Esophagus muscularis mucosa (tissue), 4 donors: ENCODE measurements at regions not wholly inside any gene's neighbourhood (a gene's known extent, or its start where the extent isn't known, plus 50 kb on each side); places are given as distances from the start of the nearest gene placed in this dataset.
"Not testable (repeated sequence)": the region's sequence is repeated elsewhere in the genome, so short reads cannot be mapped to it uniquely, and the experiment has no call there.

Source experiments
- DNase-seq: peaks from one replicate; pipeline ENCODE4 v3.0.0-alpha.2; 2017; ENCODE audit errors: extremely low spot score
- H3K27ac ChIP-seq, 4 donors: fragments of 200-600 bp; sonication (generic); replicated peaks in 1 of 4; 1 replicate in 3 of 4; 2 replicates in 1 of 4; pipeline ENCODE4 v1.5.1; 2016 to 2019; ENCODE audit warnings: mild to moderate bottlenecking in 1 of 4
- H3K27me3 ChIP-seq, 4 donors: fragments of 200-600 bp; sonication (generic); one replicate each; pipeline versions ENCODE4 v1.5.1 to v1.6.0; 2016 to 2019
- H3K36me3 ChIP-seq, 4 donors: fragments of 200-600 bp; sonication (generic); one replicate each; pipeline ENCODE4 v1.5.1; 2016 to 2019
- H3K4me1 ChIP-seq, 4 donors: fragments of 200-600 bp; sonication (generic); one replicate each; pipeline ENCODE4 v1.5.1; 2016 to 2019
- H3K4me3 ChIP-seq, 4 donors: fragments of 200-600 bp; sonication (generic); 1 replicate in 2 of 4; 2 replicates in 2 of 4; pipeline ENCODE4 v1.5.1; 2016 to 2019; ENCODE audit warnings: mild to moderate bottlenecking in 4 of 4, moderate library complexity in 1 of 4
- H3K9me3 ChIP-seq, 4 donors: fragments of 200-600 bp; sonication (generic); 1 replicate in 3 of 4; 2 replicates in 1 of 4; pipeline ENCODE4 v1.5.1; 2016 to 2019
- EP300 ChIP-seq: sonication (generic); formaldehyde crosslinking; IDR thresholded peaks from one replicate; pipeline ENCODE4 v1.6.1; 2017; ENCODE audit warnings: antibody characterized with exemption
- POLR2A ChIP-seq: fragments of 450-650 bp; IDR thresholded peaks from one replicate; pipeline ENCODE4 v1.6.1; 2017; ENCODE audit warnings: antibody characterized with exemption, moderate library complexity, mild to moderate bottlenecking, low read depth
- POLR2AphosphoS5 ChIP-seq, 2 donors: sonication (generic); formaldehyde crosslinking; IDR thresholded peaks; one replicate each; pipeline ENCODE4 v1.6.1; 2017; ENCODE audit warnings: antibody characterized with exemption in 2 of 2
- WGBS: methylation state at CpG from one replicate; pipeline ENCODE4 v1.1.5; 2018; 5-methylcytosine and 5-hydroxymethylcytosine counted together
- intact Hi-C: fragments of 100-400 bp; cut with DNase I; formaldehyde crosslinking; loops from one replicate; pipeline ENCODE4 v1.15.1; 2023
- TF ChIP-seq, protein P1 (sequence below), 3 experiments: fragments of 200-600 bp in 2 of 3; fragments of 450-650 bp in 1 of 3; sonication (generic) in 2 of 3; IDR thresholded peaks; one replicate each; pipeline ENCODE4 v1.5.1; 2017 to 2019; ENCODE audit warnings: antibody characterized with exemption in 3 of 3, mild to moderate bottlenecking in 2 of 3, moderate library complexity in 1 of 3

DNA sequence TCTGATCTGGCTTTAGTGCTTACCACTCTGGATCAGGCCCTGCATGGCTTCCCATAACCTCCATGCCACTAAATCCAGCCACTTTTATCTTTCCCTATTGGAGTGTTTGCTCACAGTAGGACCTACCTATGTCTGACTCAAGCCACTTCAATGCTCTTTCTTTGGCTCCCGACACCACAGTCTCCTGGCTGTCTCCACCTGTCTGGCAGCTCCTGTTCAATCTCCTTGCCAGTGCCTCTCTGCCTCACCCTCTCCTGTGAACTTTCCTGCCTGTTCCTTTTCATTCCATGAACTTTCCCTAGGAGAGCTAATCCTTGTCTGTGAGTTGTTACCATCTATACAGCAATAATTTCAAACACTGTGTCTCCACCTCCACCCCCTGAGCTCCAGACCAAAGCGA is 82.6 kb upstream of the UCN3 start:
- no peaks in the 10 kb centered on the region for H3K9me3 ChIP-seq
- no peak overlapping the region for H3K4me3 ChIP-seq
- intact Hi-C loops: loop anchor here (2.0 kb wide), 1 partner anchor 431 kb away; no protein-coding TSS in a partner anchor
- peak; percentile 66 for DNase-seq
- H3K27ac ChIP-seq: no peak overlapping the region
- WGBS: 79% methylated on average over 2 of the region's 2 CpGs
- H3K27me3 ChIP-seq: no peaks in the 10 kb centered on the region
- peaks cover 0 to 6% (median 2%) of the 10 kb centered on the region in 4 donors for H3K4me1 ChIP-seq
- H3K36me3 ChIP-seq: no peaks in the 10 kb centered on the region
- TF ChIP-seq EP300: no peak

DNA sequence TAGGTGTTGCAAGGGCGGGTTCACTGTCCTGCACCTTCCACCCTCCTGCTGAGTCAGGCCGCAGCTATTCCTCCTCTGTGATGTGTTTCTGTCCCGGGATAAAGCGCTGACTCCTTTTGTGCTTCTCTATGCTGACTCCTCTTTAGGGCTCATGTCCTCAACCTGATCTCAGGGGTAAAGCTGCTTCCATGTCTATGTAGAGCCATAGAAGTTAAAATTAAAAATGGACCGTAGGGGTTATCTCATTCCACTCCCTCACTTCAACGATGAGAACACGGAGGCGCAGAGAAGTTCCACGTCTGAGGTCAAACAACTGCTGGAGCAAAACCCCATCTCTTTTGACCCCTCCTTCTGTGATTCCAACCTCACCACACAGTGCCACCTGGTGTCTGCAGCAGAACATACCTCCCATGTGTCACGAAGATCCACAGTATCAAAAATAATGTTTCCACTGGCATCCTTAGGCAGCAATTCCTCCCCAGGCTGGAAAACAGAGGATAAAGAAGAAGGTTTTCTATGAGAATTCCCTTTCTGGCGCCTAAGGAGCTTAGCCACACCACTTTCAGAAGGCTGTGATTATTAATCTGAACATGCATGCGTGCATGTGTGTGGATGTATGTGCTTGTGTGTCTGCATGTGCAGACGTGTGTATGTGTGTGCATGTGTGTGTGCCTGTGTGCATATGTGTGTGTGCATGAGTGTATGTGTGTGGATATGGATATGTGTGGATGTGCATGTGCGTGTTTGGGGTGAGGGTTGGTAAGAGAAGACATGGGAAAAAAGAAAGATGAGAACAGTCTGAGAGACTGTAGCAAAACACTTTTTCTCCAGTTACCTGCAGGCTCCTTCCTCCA is 81.2 kb upstream of the UCN3 start:
- no peak overlapping the region for H3K4me3 ChIP-seq
- H3K27ac ChIP-seq: no peak overlapping the region
- no peaks in the 10 kb centered on the region for H3K27me3 ChIP-seq
- H3K9me3 ChIP-seq: no peaks in the 10 kb centered on the region
- TF ChIP-seq EP300 (no peak), POLR2A (no peak), POLR2AphosphoS5 (IDR thresholded peaks at IDR 0.05) (no peak)
- TF ChIP-seq, protein P1, sequence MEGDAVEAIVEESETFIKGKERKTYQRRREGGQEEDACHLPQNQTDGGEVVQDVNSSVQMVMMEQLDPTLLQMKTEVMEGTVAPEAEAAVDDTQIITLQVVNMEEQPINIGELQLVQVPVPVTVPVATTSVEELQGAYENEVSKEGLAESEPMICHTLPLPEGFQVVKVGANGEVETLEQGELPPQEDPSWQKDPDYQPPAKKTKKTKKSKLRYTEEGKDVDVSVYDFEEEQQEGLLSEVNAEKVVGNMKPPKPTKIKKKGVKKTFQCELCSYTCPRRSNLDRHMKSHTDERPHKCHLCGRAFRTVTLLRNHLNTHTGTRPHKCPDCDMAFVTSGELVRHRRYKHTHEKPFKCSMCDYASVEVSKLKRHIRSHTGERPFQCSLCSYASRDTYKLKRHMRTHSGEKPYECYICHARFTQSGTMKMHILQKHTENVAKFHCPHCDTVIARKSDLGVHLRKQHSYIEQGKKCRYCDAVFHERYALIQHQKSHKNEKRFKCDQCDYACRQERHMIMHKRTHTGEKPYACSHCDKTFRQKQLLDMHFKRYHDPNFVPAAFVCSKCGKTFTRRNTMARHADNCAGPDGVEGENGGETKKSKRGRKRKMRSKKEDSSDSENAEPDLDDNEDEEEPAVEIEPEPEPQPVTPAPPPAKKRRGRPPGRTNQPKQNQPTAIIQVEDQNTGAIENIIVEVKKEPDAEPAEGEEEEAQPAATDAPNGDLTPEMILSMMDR (IDR thresholded peaks at IDR 0.05): peak; percentile 61 to 74 (median 71)
- WGBS: 53% methylated on average over 14 of the region's 14 CpGs
- peak; percentile 82 for DNase-seq
- H3K36me3 ChIP-seq: no peaks in the 10 kb centered on the region
- intact Hi-C loops: loop anchor here (2.0 kb wide), 1 partner anchor 433 kb away; no protein-coding TSS in a partner anchor
- peaks cover 0 to 6% (median 2%) of the 10 kb centered on the region in 4 donors for H3K4me1 ChIP-seq

DNA sequence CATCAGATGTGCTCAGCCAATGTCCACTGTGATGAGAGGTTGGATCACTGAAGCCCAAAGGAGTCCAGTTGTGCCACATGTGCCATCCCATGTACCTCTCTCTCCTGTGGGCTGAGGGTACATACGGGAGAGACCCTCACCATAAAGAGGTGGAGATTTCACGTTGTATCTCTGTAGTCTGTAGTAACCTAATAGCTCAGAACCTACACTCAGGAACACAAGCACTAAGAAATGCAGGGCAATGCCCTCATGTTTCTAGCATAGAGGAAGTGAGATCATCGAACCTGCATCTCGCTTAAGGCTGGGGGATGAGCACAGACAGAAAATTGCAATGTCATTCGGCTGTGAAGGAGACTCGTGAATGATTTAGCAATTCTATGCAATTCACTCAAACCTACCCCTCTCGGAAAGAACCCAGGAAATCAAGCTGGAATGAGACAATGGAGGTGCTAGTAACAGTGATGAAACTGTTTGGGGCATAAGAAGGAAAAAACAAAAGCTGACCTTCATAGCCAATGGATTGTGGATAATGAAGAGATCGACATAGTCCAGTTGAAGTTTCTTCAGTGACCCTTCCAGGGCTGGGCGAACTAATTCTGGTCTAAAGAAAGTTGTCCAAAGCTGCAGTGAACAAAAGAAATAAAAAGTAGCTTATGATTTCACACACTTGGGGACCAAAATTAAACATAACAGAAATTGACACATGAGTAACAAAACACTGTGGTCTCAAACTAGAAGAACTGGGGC is 80.3 kb upstream of the UCN3 start:
- TF ChIP-seq EP300 (no peak), POLR2AphosphoS5 (IDR thresholded peaks at IDR 0.05) (no peak), POLR2A (no peak)
- TF ChIP-seq, protein P1 (IDR thresholded peaks at IDR 0.05): no peak
- Histone ChIP-seq H3K4me3 (no peak overlapping the region), H3K27ac (no peak overlapping the region), H3K36me3 (no peaks in the 10 kb centered on the region), H3K4me1 (peaks cover 0 to 6% (median 2%) of the 10 kb centered on the region in 4 donors), H3K9me3 (no peaks in the 10 kb centered on the region), H3K27me3 (no peaks in the 10 kb centered on the region)
- WGBS: 73% methylated on average over 9 of the region's 9 CpGs
- DNase-seq: peak; percentile 64
- intact Hi-C loops: no loop called here

DNA sequence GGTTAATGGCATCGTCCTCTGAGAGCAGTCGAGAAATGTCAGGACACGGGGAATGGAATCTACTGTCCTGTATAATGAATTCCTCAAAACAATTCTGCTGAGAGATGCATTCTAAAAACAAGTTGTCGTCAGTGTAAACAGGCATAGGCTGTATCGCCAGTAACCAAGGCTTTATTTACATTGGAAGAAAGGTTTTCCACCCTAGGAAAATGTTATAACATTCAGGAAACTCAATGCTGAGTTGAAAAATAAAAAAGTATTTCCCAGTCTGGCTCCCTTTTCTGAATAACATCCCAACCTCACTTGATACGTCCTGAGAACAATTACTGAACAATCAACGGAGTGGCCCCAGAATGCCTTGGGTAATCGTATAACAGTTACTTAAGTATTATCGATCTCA is 79.6 kb upstream of the UCN3 start:
- Histone ChIP-seq H3K4me1 (peaks cover 0 to 6% (median 2%) of the 10 kb centered on the region in 4 donors), H3K27ac (no peak overlapping the region), H3K36me3 (no peaks in the 10 kb centered on the region), H3K27me3 (no peaks in the 10 kb centered on the region), H3K4me3 (no peak overlapping the region), H3K9me3 (no peaks in the 10 kb centered on the region)
- WGBS: 54% methylated on average over 9 of the region's 9 CpGs
- peak; percentile 3 for DNase-seq
- no peak for TF ChIP-seq EP300
- TF ChIP-seq POLR2AphosphoS5 (IDR thresholded peaks at IDR 0.05): no peak
- TF ChIP-seq, protein P1 (IDR thresholded peaks at IDR 0.05): no peak
- no peak for TF ChIP-seq POLR2A
- intact Hi-C loops: no loop called here

DNA sequence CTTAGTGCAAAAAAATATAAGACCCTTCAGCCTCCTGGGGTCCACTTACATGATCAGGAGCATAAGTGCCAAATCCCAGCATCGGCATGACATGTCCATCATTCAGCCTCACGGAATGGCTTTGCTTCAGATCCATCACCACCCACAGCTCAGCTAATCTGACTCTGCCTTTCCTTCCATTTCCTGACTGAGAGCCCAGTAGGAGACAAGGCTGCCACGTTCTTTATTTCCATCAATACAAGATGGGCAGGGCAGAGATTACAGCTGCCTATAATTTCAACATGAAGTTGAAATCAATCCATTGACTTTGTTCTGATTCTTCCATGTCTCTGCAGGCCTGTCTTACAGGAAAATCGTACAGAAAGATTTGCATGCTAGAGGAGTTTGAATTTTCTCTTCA is 76.4 kb upstream of the UCN3 start:
- no peaks in the 10 kb centered on the region for H3K27me3 ChIP-seq
- H3K36me3 ChIP-seq: no peaks in the 10 kb centered on the region
- 81% methylated on average over 4 of the region's 4 CpGs for WGBS
- H3K4me1 ChIP-seq: peaks cover 0 to 17% (median 7%) of the 10 kb centered on the region in 4 donors
- TF ChIP-seq, protein P1 (IDR thresholded peaks at IDR 0.05): no peak
- TF ChIP-seq POLR2A: no peak
- no peak for TF ChIP-seq EP300
- TF ChIP-seq POLR2AphosphoS5 (IDR thresholded peaks at IDR 0.05): no peak
- H3K27ac ChIP-seq: no peak overlapping the region
- no peaks in the 10 kb centered on the region for H3K9me3 ChIP-seq
- H3K4me3 ChIP-seq: no peak overlapping the region
- DNase-seq: peak; percentile 60
- intact Hi-C loops: no loop called here

DNA sequence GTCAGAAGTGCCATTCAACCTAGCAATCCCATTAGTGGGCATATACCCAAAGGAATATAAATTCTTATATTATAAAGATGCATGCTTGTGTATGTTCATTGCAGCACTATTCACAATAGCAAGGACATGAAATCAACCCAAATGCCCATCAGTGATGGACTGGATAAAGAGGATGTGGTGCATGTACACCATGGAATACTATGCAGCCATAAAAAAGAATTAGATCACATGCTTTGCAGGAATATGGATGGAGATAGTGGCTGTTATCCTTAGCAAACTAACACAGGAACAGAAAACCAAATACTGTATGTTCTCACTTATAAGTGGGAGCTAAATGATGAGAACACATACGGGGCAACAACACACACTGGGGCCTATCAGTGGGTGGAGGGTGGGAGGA is 75.5 kb upstream of the UCN3 start:
- H3K4me3 ChIP-seq, intact Hi-C loops, DNase-seq, H3K27me3 ChIP-seq, H3K27ac ChIP-seq, H3K36me3 ChIP-seq, H3K9me3 ChIP-seq: not testable (repeated sequence)
- WGBS: 92% methylated on average over 1 of the region's 1 CpG
- H3K4me1 ChIP-seq: peaks cover 7 to 22% (median 8%) of the 10 kb centered on the region in 4 donors
